DLD1 (cell line): ENCODE measurements at regions not wholly inside any gene's neighbourhood (a gene's known extent, or its start where the extent isn't known, plus 50 kb on each side); places are given as distances from the start of the nearest gene placed in this dataset.

Source experiments
- in situ Hi-C: cut with HindIII; loops from 2 replicates; pipeline ENCODE4 v1.10.0; 2017; ENCODE audit warnings: low sequenced_read_pairs

DNA sequence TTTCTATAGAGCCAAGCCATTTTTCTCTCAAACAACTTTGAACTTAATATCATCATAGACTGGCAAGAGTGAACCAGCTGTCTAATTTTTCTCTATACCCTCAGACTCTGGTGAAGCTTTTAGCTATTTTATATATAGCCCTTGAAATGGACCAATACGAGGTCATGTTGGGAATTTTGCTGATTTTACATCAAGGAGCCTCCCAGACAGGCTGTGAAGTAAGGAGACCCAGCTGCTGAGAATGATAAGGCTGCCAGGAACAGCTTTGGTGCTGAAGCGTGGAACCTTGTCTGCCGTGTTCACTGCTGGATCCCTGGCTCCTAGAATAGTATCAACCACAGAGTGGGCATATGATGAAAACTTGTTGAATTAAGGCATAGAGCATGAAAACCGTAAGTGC is 326.2 kb upstream of the NAV3 start:
- in situ Hi-C loops = no loop called here

- in situ Hi-C loops = no loop called here
Measured at GRCh38 chr12:77500089-77500488, 330.6 kb upstream of the NAV3 start.

DNA sequence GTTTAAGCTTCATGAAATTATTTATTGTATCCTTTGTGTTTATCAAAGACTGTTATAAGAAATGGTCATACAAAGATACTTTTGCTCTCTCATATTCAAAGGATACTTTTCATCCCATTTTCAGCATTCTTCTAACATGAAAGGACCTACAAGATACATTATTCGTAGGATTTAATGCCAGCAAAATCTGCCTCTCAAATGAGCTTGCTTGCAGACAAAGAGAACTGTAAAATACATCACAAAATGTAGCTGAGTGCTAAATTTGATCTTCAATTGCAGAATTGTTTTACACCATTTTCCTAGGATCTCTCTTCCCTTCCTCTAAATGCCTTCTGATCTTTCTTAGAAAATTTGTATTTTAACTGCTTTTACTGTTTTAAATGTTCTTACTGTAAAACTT is 333.0 kb upstream of the NAV3 start:
- in situ Hi-C loops = no loop called here

GRCh38 chr12:77496714-77497113 is 334.0 kb upstream of the NAV3 start:
- in situ Hi-C loops = no loop called here

DNA sequence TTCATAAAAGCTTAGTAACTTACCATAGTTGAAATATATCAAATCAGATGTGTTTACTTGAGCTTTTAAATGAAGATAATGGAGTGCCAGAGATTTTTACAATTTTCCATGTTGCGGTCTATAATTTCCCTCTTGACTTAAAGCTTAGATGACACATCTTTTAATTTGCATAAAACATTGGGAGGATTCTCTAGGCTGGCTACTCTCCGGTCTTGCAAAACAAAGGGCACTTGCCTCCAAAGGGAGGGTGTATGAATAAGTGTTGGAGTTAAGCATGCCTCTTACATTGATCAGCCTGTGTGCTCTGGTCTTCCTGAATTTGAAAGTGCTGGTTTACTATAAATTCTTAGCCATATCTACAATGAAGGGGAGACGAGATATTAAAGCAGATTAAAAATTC is 336.4 kb upstream of the NAV3 start:
- in situ Hi-C loops = no loop called here

- in situ Hi-C loops = no loop called here
Measured at GRCh38 chr12:77493302-77494168, 337.2 kb upstream of the NAV3 start.

GRCh38 chr12:77492536-77492935 is 338.2 kb upstream of the NAV3 start:
- in situ Hi-C loops = no loop called here

DNA sequence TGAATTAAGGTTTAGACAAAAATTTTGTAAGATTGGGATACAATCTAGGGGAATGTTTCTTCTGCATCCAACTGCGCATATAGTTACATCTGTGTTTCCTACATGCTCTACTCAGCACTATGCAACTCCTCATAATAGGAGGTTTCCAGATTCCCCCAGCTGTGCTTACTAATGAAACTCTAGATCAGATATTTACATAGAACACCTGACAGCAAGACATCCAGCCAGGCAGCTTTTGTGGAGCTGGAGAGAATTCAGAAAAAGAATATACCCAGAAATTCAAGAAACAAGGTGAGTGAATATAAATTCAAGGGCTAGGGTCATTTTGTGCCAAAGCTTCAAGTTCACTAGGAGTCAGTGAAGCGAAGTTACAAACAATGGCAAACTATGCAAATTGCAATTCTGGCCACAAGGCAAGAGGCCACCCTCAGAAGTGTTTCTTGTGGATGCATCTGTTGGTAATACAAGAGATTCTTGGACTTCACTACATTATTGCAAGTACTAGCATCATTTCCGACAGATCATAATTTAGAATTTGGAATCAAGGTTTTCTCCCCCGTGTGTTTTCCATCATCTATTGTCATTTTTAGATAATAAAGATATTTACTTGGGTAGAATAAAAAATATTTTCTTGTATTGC is 341.2 kb upstream of the NAV3 start:
- in situ Hi-C loops = no loop called here

DNA sequence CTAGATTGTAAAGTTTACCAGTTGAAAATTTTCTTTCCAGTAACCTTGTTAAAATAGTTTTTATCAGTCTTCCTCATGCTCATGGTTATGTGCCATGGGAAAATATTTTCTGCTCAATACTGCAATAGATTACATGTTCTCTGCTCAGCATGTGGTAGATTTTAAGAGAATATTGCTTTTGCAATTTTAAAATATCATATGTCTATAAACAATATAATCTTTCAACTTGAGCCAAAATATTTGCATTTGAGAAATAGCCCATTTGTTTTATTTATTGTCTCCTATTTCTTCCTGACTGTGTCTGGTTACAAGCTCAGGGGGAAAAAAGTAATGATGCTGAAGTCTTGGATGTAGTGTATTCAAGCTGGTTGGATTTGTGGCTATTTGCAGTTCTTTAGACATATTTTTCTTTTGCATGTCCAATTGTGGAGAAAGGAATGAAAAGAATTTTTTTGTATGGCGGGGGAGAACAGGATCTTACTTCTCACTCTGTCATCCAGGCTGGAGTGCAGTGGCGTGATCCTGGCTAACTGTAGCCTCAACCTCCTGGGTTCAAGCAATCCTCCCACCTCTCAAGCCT is 342.6 kb upstream of the NAV3 start:
- in situ Hi-C loops = no loop called here

DNA sequence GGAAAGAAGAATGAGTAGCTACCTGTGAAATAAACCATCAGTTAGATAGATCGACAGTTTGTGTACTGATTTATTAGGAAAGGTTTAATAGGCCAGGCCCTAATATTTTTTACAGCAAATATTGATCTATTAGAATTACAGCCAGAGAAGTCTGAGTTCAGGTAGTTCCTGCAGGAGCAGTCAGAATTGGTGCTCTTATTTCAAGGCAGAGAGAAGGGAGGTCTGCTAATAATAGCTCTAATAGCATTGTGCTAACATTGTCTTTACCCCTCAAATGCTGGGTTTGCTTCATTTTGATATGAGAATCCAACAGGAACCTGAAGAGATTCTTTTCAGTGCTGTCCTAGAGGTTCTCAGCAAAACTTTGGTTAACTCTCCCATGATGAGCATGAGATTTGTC is 343.8 kb upstream of the NAV3 start:
- in situ Hi-C loops = no loop called here

GRCh38 chr12:77485961-77486854 is 344.5 kb upstream of the NAV3 start:
- in situ Hi-C loops = no loop called here

GRCh38 chr12:77481687-77482086 is 349.0 kb upstream of the NAV3 start:
- in situ Hi-C loops = no loop called here

DNA sequence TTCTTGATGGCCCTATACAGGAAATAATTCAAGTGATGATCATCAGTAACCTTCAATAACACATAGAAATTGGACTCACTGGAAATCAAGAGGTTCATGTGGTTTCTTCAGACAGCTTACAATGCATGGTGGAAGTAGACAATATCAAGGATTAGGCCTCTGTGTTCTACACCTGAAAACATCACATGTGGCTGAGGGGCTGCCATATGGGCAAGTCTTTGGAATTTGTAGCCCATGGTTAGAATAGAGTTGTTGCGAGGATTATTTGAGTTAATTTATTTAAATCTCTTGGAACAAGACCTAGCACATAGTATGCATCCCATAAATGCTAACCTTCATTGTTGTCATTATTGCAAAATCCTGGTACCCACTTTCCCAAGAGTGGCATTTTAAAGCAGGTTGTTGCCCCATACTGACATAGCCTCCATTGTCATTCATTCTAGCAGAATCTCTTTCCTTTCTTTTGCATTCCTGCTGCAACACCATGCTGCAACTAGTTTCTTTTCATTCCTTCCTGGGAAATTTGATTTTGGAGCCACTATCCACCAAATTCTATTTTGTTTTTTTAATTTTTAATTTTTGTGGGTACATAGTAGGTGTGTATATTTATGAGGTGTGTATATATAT is 352.7 kb upstream of the NAV3 start:
- in situ Hi-C loops = no loop called here

GRCh38 chr12:77471801-77472200 is 358.9 kb upstream of the NAV3 start:
- in situ Hi-C loops = no loop called here

DNA sequence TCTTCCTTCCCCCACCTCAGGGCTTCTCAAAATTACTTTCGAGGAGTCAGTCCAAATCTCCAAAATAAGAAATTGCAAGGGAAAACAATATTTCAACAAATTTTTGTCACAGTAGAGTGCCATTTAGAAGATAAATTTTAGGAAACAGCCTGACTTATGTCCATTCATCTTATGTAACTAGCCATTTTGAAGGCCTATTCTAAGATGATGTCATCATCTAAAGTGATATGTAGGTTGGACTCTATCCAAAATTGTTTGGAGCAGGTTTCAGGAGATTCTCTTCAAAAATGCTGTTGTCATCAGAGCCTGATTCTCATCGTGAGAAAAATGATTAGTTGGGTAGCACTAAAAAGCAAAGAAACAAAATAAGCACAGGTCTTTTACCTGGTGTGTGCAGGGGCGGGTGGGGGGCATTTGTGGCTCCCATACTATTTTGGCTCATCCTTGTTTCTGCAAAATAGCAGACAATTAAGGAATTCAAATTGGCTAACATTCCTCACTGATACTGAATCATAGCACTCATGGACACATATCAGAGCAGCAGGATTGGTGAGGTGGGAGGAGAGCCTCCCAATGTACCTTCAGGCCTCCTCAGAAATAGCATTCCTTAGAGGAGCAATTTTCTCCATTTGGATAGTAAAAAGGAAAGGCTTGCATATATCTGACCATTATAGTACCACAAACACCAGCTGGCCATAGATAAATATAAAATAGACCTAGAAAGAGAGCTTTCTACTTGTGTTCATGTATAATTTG is 360.9 kb upstream of the NAV3 start:
- in situ Hi-C loops = no loop called here

- in situ Hi-C loops = no loop called here
Measured at GRCh38 chr12:77442633-77443032, 377.3 kb upstream of the E2F7 start.

DNA sequence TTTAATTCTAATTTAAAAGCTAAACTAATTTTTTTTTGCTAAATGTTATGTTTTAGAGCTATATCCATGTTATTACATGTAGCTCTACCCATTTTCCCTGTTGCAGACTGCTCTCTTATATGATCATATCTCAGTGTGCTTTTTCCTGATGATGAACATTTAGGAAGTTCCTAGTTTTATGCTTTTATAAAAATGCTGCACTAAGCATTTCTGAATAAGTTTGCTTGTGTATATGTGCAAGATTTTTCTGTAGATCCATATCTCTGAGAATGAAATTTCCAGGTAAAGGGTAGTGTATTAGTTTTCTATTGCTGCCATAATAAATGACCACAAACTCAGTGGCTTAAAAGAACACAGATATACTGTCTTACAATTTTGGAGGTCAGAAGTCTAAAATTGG is 374.4 kb upstream of the E2F7 start:
- in situ Hi-C loops = no loop called here

- in situ Hi-C loops = no loop called here
Measured at GRCh38 chr12:77438644-77439043, 373.3 kb upstream of the E2F7 start.

DNA sequence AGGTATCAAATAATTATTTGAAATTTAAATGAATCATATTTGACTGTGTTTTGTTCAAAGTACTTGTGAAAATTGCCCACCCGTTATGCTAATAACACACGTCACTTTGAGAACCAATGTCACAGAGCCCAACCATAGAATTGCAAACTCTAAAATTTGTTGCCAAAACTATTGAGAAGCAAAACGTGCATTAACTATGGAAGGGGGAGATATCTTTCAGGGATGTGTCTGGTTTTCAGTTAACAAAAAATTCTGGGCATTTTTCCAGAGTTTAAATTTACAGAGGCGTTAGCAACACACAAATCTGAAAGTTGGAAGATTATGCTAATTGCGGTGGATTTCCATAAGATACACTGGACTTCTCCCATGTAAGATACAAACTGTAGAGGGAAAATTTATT is 371.8 kb upstream of the E2F7 start:
- in situ Hi-C loops = no loop called here
